ENCODE measurements at regions not wholly inside any gene's neighbourhood (a gene's known extent, or its start where the extent isn't known, plus 50 kb on each side); places are given as distances from the start of the nearest gene placed in this dataset.
"Not testable (repeated sequence)": the region's sequence is repeated elsewhere in the genome, so short reads cannot be mapped to it uniquely, and the experiment has no call there.

DNA sequence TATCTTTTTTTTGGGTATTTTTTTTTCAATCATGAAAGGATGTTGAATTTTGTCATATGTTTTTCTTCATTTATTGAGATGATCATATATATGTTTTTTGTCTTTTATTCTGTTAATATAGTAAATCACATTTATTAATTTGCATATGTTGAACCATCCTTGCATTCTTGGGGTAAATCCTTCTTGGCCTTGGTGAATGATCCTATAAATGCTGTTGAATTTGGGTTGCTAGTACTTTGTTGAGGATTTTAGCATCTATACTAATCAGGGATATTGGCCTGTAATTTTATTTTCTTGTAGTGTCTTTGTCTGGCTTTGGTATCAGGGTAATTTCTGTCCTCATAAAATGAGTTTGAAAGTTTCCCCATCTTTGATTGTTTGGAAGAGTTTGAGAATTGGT is 199.9 kb downstream of the B3GLCT start:
- H3K36me3 ChIP-seq (ENCODE audit: control insufficient read depth, insufficient read depth, low read length) = no peaks in the 10 kb centered on the region
- H3K9me3 ChIP-seq (ENCODE audit: control insufficient read depth, low read length) = peaks cover 11% of the 10 kb centered on the region
- no peaks in the 10 kb centered on the region for H3K36me3 Mint-ChIP-seq (ENCODE audit: low read depth)
- TF ChIP-seq CTCF (conservative IDR thresholded peaks at IDR 0.05) = no peak
- no peak overlapping the region for H3K4me3 ChIP-seq (ENCODE audit: low read length)
- no peak overlapping the region for H3K27ac ChIP-seq (ENCODE audit: low read depth, low read length)
- no peak for DNase-seq
- no peak overlapping the region for H3K9ac ChIP-seq (ENCODE audit: extremely low read depth, low read length, poor library complexity, severe bottlenecking)
- no peaks in the 10 kb centered on the region for H3K4me1 Mint-ChIP-seq
- H3K4me3 Mint-ChIP-seq = no peak overlapping the region
- H3K4me1 ChIP-seq (ENCODE audit: control insufficient read depth, insufficient read depth, low read length) = no peaks in the 10 kb centered on the region
- H3K9me3 Mint-ChIP-seq = peaks cover 27% of the 10 kb centered on the region
- H3K27ac Mint-ChIP-seq = no peak overlapping the region
- H3K27me3 ChIP-seq (ENCODE audit: control insufficient read depth, insufficient read depth, low read length, poor library complexity, severe bottlenecking) = no peaks in the 10 kb centered on the region
- H3K27me3 Mint-ChIP-seq (ENCODE audit: insufficient read depth) = no peaks in the 10 kb centered on the region

DNA sequence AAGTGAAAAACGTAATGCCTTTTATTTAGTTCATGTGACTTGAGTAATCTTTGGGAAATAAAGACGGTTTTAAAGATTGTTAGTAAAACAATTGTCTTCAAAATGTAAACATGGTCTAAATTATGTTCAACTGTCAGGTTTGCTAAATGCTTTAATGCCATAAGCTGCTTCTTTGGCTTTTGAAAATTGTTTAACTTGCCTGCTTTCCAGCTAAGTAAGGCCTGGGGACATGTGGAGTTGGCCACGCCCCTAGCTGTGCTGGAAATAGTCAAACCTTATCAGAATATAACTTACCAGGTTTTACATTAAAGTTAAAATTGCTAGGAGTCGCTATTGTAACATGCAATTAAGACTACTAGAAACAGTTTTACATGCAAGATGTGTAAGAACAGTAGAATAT is 203.9 kb downstream of the B3GLCT start:
- peaks cover 16% of the 10 kb centered on the region for H3K9me3 Mint-ChIP-seq
- H3K4me1 ChIP-seq (ENCODE audit: control insufficient read depth, insufficient read depth, low read length); H3K27ac ChIP-seq (ENCODE audit: low read depth, low read length); H3K36me3 Mint-ChIP-seq (ENCODE audit: low read depth); H3K27me3 ChIP-seq (ENCODE audit: control insufficient read depth, insufficient read depth, low read length, poor library complexity, severe bottlenecking); H3K4me3 Mint-ChIP-seq; DNase-seq; H3K9ac ChIP-seq (ENCODE audit: extremely low read depth, low read length, poor library complexity, severe bottlenecking); H3K36me3 ChIP-seq (ENCODE audit: control insufficient read depth, insufficient read depth, low read length); H3K4me1 Mint-ChIP-seq; H3K27ac Mint-ChIP-seq; H3K27me3 Mint-ChIP-seq (ENCODE audit: insufficient read depth); H3K4me3 ChIP-seq (ENCODE audit: low read length): not testable (repeated sequence)
- H3K9me3 ChIP-seq (ENCODE audit: control insufficient read depth, low read length) = peaks cover 11% of the 10 kb centered on the region
- WGBS, 2 experiments (ENCODE audit: insufficient coverage in 1 of 2, insufficient read length in 1 of 2) = 95 to 100% methylated on average over 3 to 4 of the region's 4 CpGs

DNA sequence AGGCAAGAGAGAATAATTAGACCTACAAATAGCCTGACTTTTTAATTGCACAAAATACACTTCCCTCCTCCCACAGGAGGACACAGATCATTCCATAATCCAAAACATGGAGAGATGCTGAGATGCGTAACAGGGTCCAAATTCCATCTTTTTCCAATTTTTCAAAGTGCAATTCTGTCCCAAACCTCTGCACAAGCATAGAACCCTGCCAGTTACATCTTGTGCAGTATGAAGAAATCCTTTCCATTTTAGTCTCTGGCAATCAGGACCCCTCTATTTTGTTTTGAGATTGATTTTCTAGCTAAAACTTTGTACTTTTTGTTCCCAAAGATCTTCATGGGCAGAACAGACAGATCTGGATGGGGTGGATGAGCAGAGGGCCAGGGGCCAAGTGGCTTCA is 209.2 kb downstream of the B3GLCT start:
- 89 to 100% methylated on average over 1 of the region's 1 CpG for WGBS, 2 experiments (ENCODE audit: insufficient coverage in 1 of 2, insufficient read length in 1 of 2)
- H3K36me3 Mint-ChIP-seq (ENCODE audit: low read depth) = no peaks in the 10 kb centered on the region

More for the DNA sequence above, 209.2 kb downstream of the B3GLCT start:
- H3K27ac Mint-ChIP-seq = no peak overlapping the region
- H3K27ac ChIP-seq (ENCODE audit: low read depth, low read length) = no peak overlapping the region
- no peaks in the 10 kb centered on the region for H3K4me1 ChIP-seq (ENCODE audit: control insufficient read depth, insufficient read depth, low read length)
- no peaks in the 10 kb centered on the region for H3K36me3 ChIP-seq (ENCODE audit: control insufficient read depth, insufficient read depth, low read length)
- no peak overlapping the region for H3K4me3 ChIP-seq (ENCODE audit: low read length)
- H3K4me3 Mint-ChIP-seq = no peak overlapping the region
- no peaks in the 10 kb centered on the region for H3K4me1 Mint-ChIP-seq
- no peak for DNase-seq
- H3K9me3 Mint-ChIP-seq = no peaks in the 10 kb centered on the region
- no peak for TF ChIP-seq CTCF (conservative IDR thresholded peaks at IDR 0.05)
- H3K9ac ChIP-seq (ENCODE audit: extremely low read depth, low read length, poor library complexity, severe bottlenecking) = no peak overlapping the region
- H3K27me3 Mint-ChIP-seq (ENCODE audit: insufficient read depth) = no peaks in the 10 kb centered on the region
- no peaks in the 10 kb centered on the region for H3K27me3 ChIP-seq (ENCODE audit: control insufficient read depth, insufficient read depth, low read length, poor library complexity, severe bottlenecking)
- no peaks in the 10 kb centered on the region for H3K9me3 ChIP-seq (ENCODE audit: control insufficient read depth, low read length)
